SK-N-SH treated with all-trans-retinoic acid at 6 μM for 48 hours (cell line): ENCODE measurements at regions not wholly inside any gene's neighbourhood (a gene's known extent, or its start where the extent isn't known, plus 50 kb on each side); places are given as distances from the start of the nearest gene placed in this dataset.

ENCODE experiments used
- ATAC-seq: fragments of 200-7000 bp; cut with Tn5 transposase; 3 replicates; pipeline ENCODE4 v1.9.1; 2020; ENCODE audit warnings: mild to moderate bottlenecking, moderate library complexity
- ARNTL ChIP-seq: fragments of 450-650 bp; formaldehyde crosslinking; IDR thresholded peaks from 2 replicates; pipeline ENCODE4 v1.5.0; 2020; ENCODE audit warnings: low read depth, mild to moderate bottlenecking, moderate library complexity, borderline replicate concordance
- BACH2 ChIP-seq: fragments of 250-450 bp; sonication (Bioruptor Pico); IDR thresholded peaks from 2 replicates; pipeline ENCODE4 v1.9.0; 2021; ENCODE audit warnings: mild to moderate bottlenecking, borderline replicate concordance
- CREB5 ChIP-seq: fragments of 250-450 bp; sonication (Bioruptor Pico); IDR thresholded peaks from 2 replicates; pipeline ENCODE4 v1.5.1; 2020; ENCODE audit warnings: low read depth, mild to moderate bottlenecking, moderate library complexity
- CSDC2 ChIP-seq: fragments of 250-450 bp; sonication (Bioruptor Pico); IDR thresholded peaks from 2 replicates; pipeline ENCODE4 v1.5.0; 2020; ENCODE audit warnings: mild to moderate bottlenecking, moderate library complexity
- CSRNP3 ChIP-seq: fragments of 250-450 bp; sonication (Bioruptor Pico); IDR thresholded peaks from 2 replicates; pipeline ENCODE4 v1.5.1; 2021; ENCODE audit warnings: mild to moderate bottlenecking, moderate library complexity
- ESRRG ChIP-seq: fragments of 250-450 bp; sonication (Bioruptor Pico); IDR thresholded peaks from 2 replicates; pipeline ENCODE4 v1.6.1; 2021; ENCODE audit warnings: mild to moderate bottlenecking
- ISL1 ChIP-seq: fragments of 250-450 bp; sonication (Bioruptor Pico); IDR thresholded peaks from 2 replicates; pipeline ENCODE4 v2.1.2; 2022; ENCODE audit warnings: mild to moderate bottlenecking, moderate library complexity
- OSR1 ChIP-seq: fragments of 250-450 bp; sonication (Bioruptor Pico); IDR thresholded peaks from 2 replicates; pipeline ENCODE4 v1.8.0; 2022; ENCODE audit warnings: moderate library complexity, mild to moderate bottlenecking, inconsistent platforms
- PATZ1 ChIP-seq: fragments of 250-450 bp; sonication (Bioruptor Pico); IDR thresholded peaks from 2 replicates; pipeline ENCODE4 v1.8.0; 2020; ENCODE audit warnings: mild to moderate bottlenecking, moderate library complexity, borderline replicate concordance
- POU6F1 ChIP-seq: fragments of 250-450 bp; sonication (Bioruptor Pico); IDR thresholded peaks from 2 replicates; pipeline ENCODE4 v1.8.0; 2021; ENCODE audit warnings: low read depth, mild to moderate bottlenecking, moderate library complexity, borderline replicate concordance
- PPARA ChIP-seq: fragments of 250-450 bp; sonication (Bioruptor Pico); IDR thresholded peaks from 2 replicates; pipeline ENCODE4 v1.5.0; 2020; ENCODE audit warnings: mild to moderate bottlenecking, borderline replicate concordance
- SNAI2 ChIP-seq: fragments of 250-450 bp; sonication (Bioruptor Pico); IDR thresholded peaks from 2 replicates; pipeline ENCODE4 v1.5.0; 2020; ENCODE audit warnings: mild to moderate bottlenecking, moderate library complexity
- TCF4 ChIP-seq: fragments of 250-450 bp; sonication (Bioruptor Pico); IDR thresholded peaks from 2 replicates; pipeline ENCODE4 v1.8.0; 2021; ENCODE audit warnings: mild to moderate bottlenecking, moderate library complexity, borderline replicate concordance
- TOX ChIP-seq: fragments of 250-450 bp; sonication (Bioruptor Pico); IDR thresholded peaks from 2 replicates; pipeline ENCODE4 v1.8.0; 2021; ENCODE audit warnings: mild to moderate bottlenecking, moderate library complexity, borderline replicate concordance
- TSHZ2 ChIP-seq: fragments of 250-450 bp; sonication (Bioruptor Pico); IDR thresholded peaks from 2 replicates; pipeline ENCODE4 v1.5.0; 2020; ENCODE audit warnings: mild to moderate bottlenecking, moderate library complexity
- ZC3H10 ChIP-seq: fragments of 250-450 bp; sonication (Bioruptor Pico); IDR thresholded peaks from 2 replicates; pipeline ENCODE4 v1.5.1; 2021; ENCODE audit warnings: mild to moderate bottlenecking, moderate library complexity
- ZNF565 ChIP-seq: fragments of 450-650 bp; formaldehyde crosslinking; conservative IDR thresholded peaks from 2 replicates; pipeline ENCODE4 v1.5.0; 2020; ENCODE audit warnings: low read depth, mild to moderate bottlenecking, moderate library complexity

GRCh38 chr2:38436227-38436664, 59.2 kb upstream of the ATL2 start:
- no peak for ATAC-seq
- TF ChIP-seq ZC3H10 (CRISPR knock-in tag), result no peak
- no peak for TF ChIP-seq CREB5
- no peak for TF ChIP-seq TCF4 (CRISPR knock-in tag)
- TF ChIP-seq TSHZ2, result no peak
- no peak for TF ChIP-seq ARNTL (CRISPR knock-in tag)
- TF ChIP-seq CSRNP3, result no peak
- TF ChIP-seq ISL1 (CRISPR knock-in tag), result no peak
- TF ChIP-seq POU6F1 (CRISPR knock-in tag), result no peak
- no peak for TF ChIP-seq CSDC2

- TF ChIP-seq OSR1 (CRISPR knock-in tag), result no peak
- TF ChIP-seq PPARA (CRISPR knock-in tag), result no peak
- TF ChIP-seq ISL1 (CRISPR knock-in tag), result 0 out of 2 replicates have a peak, but pooled peaks have one; percentile 15
- TF ChIP-seq POU6F1 (CRISPR knock-in tag), result no peak
- no peak for TF ChIP-seq BACH2 (CRISPR knock-in tag)
- TF ChIP-seq ZNF565 (CRISPR knock-in tag), result no peak
- TF ChIP-seq PATZ1 (CRISPR knock-in tag), result no peak
- peak; percentile 45; the same call in 1 of the 2 replicates for TF ChIP-seq TCF4 (CRISPR knock-in tag)
- no peak for TF ChIP-seq TOX (CRISPR knock-in tag)
- TF ChIP-seq ESRRG, result no peak
- TF ChIP-seq TSHZ2, result no peak
- no peak for TF ChIP-seq SNAI2 (CRISPR knock-in tag)
- TF ChIP-seq CSRNP3, result no peak
- no peak; the same call in 2 of the 3 replicates for ATAC-seq
These were observed 58.7 kb upstream of the ATL2 start for GRCh38 chr2:38435775-38436174.
